Muscle of leg (tissue), 3 donors: ENCODE measurements at regions not wholly inside any gene's neighbourhood (a gene's known extent, or its start where the extent isn't known, plus 50 kb on each side); places are given as distances from the start of the nearest gene placed in this dataset.

Experiments used
- DNase-seq: peaks from one replicate; pipeline ENCODE4 v3.0.0; 2013
- H3K27ac ChIP-seq: one replicate; pipeline ENCODE4 v1.5.1; 2013; ENCODE audit warnings: mild to moderate bottlenecking, low read length, control low read depth
- H3K27me3 ChIP-seq: one replicate; pipeline ENCODE4 v1.6.1; 2013; ENCODE audit warnings: low read length; ENCODE audit not compliant: control insufficient read depth, insufficient read depth
- H3K36me3 ChIP-seq: one replicate; pipeline ENCODE4 v1.6.1; 2013; ENCODE audit warnings: low read length; ENCODE audit not compliant: control insufficient read depth, insufficient read depth
- H3K4me1 ChIP-seq: one replicate; pipeline ENCODE4 v1.6.1; 2013; ENCODE audit warnings: low read length; ENCODE audit not compliant: control insufficient read depth, insufficient read depth
- H3K4me3 ChIP-seq: one replicate; pipeline ENCODE4 v1.5.1; 2013; ENCODE audit warnings: low read length, control low read depth
- H3K9me3 ChIP-seq: replicated peaks from 2 replicates; pipeline ENCODE4 v1.6.1; 2013; ENCODE audit warnings: low read depth, low read length; ENCODE audit not compliant: control insufficient read depth
- WGBS: methylation state at CpG from one replicate; pipeline ENCODE4 v1.1.5; 2013; ENCODE audit warnings: missing lambda C conversion rate; ENCODE audit not compliant: insufficient coverage; 5-methylcytosine and 5-hydroxymethylcytosine counted together

GRCh38 chr13:59368693-59369092 is 795.0 kb downstream of the DIAPH3 start:
- no peak overlapping the region for H3K4me3 ChIP-seq
- no peak for DNase-seq
- no peaks in the 10 kb centered on the region for H3K9me3 ChIP-seq
- 33% methylated on average over 1 of the region's 3 CpGs for WGBS
- no peaks in the 10 kb centered on the region for H3K4me1 ChIP-seq
- no peaks in the 10 kb centered on the region for H3K27me3 ChIP-seq
- no peak overlapping the region for H3K27ac ChIP-seq
- H3K36me3 ChIP-seq: no peaks in the 10 kb centered on the region

- DNase-seq: no peak
- Histone ChIP-seq H3K4me3 (no peak overlapping the region), H3K4me1 (no peaks in the 10 kb centered on the region), H3K27ac (no peak overlapping the region), H3K9me3 (no peaks in the 10 kb centered on the region), H3K27me3 (no peaks in the 10 kb centered on the region), H3K36me3 (no peaks in the 10 kb centered on the region)
- WGBS: no CpG with 5 or more reads among the region's 1 CpG
Observed at GRCh38 chr13:59371229-59371628, 792.5 kb downstream of the DIAPH3 start.

GRCh38 chr13:59373341-59373740 is 790.4 kb downstream of the DIAPH3 start:
- no peak overlapping the region for H3K4me3 ChIP-seq
- no peaks in the 10 kb centered on the region for H3K36me3 ChIP-seq
- H3K9me3 ChIP-seq: no peaks in the 10 kb centered on the region
- 22% methylated on average over 1 of the region's 1 CpG for WGBS
- no peaks in the 10 kb centered on the region for H3K27me3 ChIP-seq
- H3K27ac ChIP-seq: no peak overlapping the region
- DNase-seq: no peak
- H3K4me1 ChIP-seq: no peaks in the 10 kb centered on the region

GRCh38 chr13:59374691-59375090 is 789.0 kb downstream of the DIAPH3 start:
- no peaks in the 10 kb centered on the region for H3K4me1 ChIP-seq
- no peaks in the 10 kb centered on the region for H3K36me3 ChIP-seq
- no peak for DNase-seq
- no peak overlapping the region for H3K27ac ChIP-seq
- 40% methylated on average over 1 of the region's 3 CpGs for WGBS
- H3K27me3 ChIP-seq: no peaks in the 10 kb centered on the region
- no peak overlapping the region for H3K4me3 ChIP-seq
- H3K9me3 ChIP-seq: no peaks in the 10 kb centered on the region

GRCh38 chr13:59384154-59384553 is 779.6 kb downstream of the DIAPH3 start:
- Histone ChIP-seq H3K27ac (no peak overlapping the region), H3K36me3 (no peaks in the 10 kb centered on the region), H3K4me3 (no peak overlapping the region), H3K4me1 (no peaks in the 10 kb centered on the region), H3K27me3 (no peaks in the 10 kb centered on the region), H3K9me3 (no peaks in the 10 kb centered on the region)
- no peak for DNase-seq
- whole genome bisulfite sequencing: no CpG with 5 or more reads among the region's 1 CpG

GRCh38 chr13:59391696-59392095 is 772.0 kb downstream of the DIAPH3 start:
- 40% methylated on average over 1 of the region's 2 CpGs for WGBS
- H3K36me3 ChIP-seq: no peaks in the 10 kb centered on the region
- H3K27ac ChIP-seq: no peak overlapping the region
- DNase-seq: peak; percentile 88
- no peaks in the 10 kb centered on the region for H3K4me1 ChIP-seq
- no peak overlapping the region for H3K4me3 ChIP-seq
- H3K9me3 ChIP-seq: no peaks in the 10 kb centered on the region
- no peaks in the 10 kb centered on the region for H3K27me3 ChIP-seq

GRCh38 chr13:59392328-59392727 is 771.4 kb downstream of the DIAPH3 start:
- H3K27me3 ChIP-seq: no peaks in the 10 kb centered on the region
- H3K27ac ChIP-seq: no peak overlapping the region
- no peaks in the 10 kb centered on the region for H3K9me3 ChIP-seq
- H3K4me1 ChIP-seq: no peaks in the 10 kb centered on the region
- no peak overlapping the region for H3K4me3 ChIP-seq
- H3K36me3 ChIP-seq: no peaks in the 10 kb centered on the region
- no peak for DNase-seq

- no peak for DNase-seq
- Histone ChIP-seq H3K4me3 (no peak overlapping the region), H3K27ac (no peak overlapping the region), H3K27me3 (no peaks in the 10 kb centered on the region), H3K4me1 (no peaks in the 10 kb centered on the region), H3K9me3 (no peaks in the 10 kb centered on the region), H3K36me3 (no peaks in the 10 kb centered on the region)
- WGBS: no CpG with 5 or more reads among the region's 2 CpGs
Observed at GRCh38 chr13:59394496-59394895, 769.2 kb downstream of the DIAPH3 start.

- Histone ChIP-seq H3K36me3 (no peaks in the 10 kb centered on the region), H3K27me3 (no peaks in the 10 kb centered on the region), H3K27ac (no peak overlapping the region), H3K4me1 (no peaks in the 10 kb centered on the region), H3K4me3 (no peak overlapping the region), H3K9me3 (no peaks in the 10 kb centered on the region)
- WGBS: no CpG with 5 or more reads among the region's 3 CpGs
- peak; percentile 25 for DNase-seq
Observed at GRCh38 chr13:59398127-59398526, 765.6 kb downstream of the DIAPH3 start.

GRCh38 chr13:59398661-59399060 is 765.1 kb downstream of the DIAPH3 start:
- Histone ChIP-seq H3K36me3 (no peaks in the 10 kb centered on the region), H3K9me3 (no peaks in the 10 kb centered on the region), H3K4me1 (no peaks in the 10 kb centered on the region), H3K27me3 (no peaks in the 10 kb centered on the region), H3K27ac (no peak overlapping the region), H3K4me3 (no peak overlapping the region)
- no peak for DNase-seq
- no CpG with 5 or more reads among the region's 4 CpGs for WGBS

GRCh38 chr13:59399513-59399912 is 764.2 kb downstream of the DIAPH3 start:
- Histone ChIP-seq H3K9me3 (no peaks in the 10 kb centered on the region), H3K27me3 (no peaks in the 10 kb centered on the region), H3K27ac (no peak overlapping the region), H3K4me3 (no peak overlapping the region), H3K36me3 (no peaks in the 10 kb centered on the region), H3K4me1 (no peaks in the 10 kb centered on the region)
- no peak for DNase-seq
